ENCODE measurements at regions not wholly inside any gene's neighbourhood (a gene's known extent, or its start where the extent isn't known, plus 50 kb on each side); places are given as distances from the start of the nearest gene placed in this dataset.

GRCh38 chr4:14254252-14254651, 626.7 kb upstream of the BOD1L1 start:
- Histone ChIP-seq H3K79me2 (ENCODE audit: insufficient read depth) (no peaks in the 10 kb centered on the region), H2AFZ (ENCODE audit: low read depth) (no peak overlapping the region), H3K9me3 (no peaks in the 10 kb centered on the region), H3K4me3 (ENCODE audit: low read depth in 2 of 2, low read length in 1 of 2) (no peak overlapping the region), H3F3A (replicated peaks; ENCODE audit: insufficient read depth) (no peaks in the 10 kb centered on the region), H3K4me1 (ENCODE audit: control insufficient read depth in 1 of 2, insufficient read depth in 2 of 2, low read depth in 1 of 2, low read length in 1 of 2) (no peaks in the 10 kb centered on the region), H3K9me2 (no peaks in the 10 kb centered on the region), H3K4me2 (no peak overlapping the region), H3K36me3 (replicated peaks in 1 of 2; ENCODE audit: control insufficient read depth in 1 of 2, insufficient read depth in 2 of 2, low read length in 1 of 2) (no peaks in the 10 kb centered on the region), H3K27me3 (ENCODE audit: insufficient read depth) (no peaks in the 10 kb centered on the region), H3K9ac (no peak overlapping the region), H4K20me1 (ENCODE audit: insufficient read depth) (no peaks in the 10 kb centered on the region), H3K27ac (ENCODE audit: low read depth in 2 of 2, low read length in 1 of 2) (no peak overlapping the region)
- ChIA-PET POLR2A (no interaction called here), CTCF (interaction anchor here (1.0 to 1.1 kb wide), 2 partner anchors 9 to 57 kb away, joined by 4 to 5 read pairs; no protein-coding TSS in a partner anchor)
- DNase-seq = peak; percentile 22
- WGBS (ENCODE audit: low lambda C conversion rate) = 83% methylated on average over 4 of the region's 4 CpGs
- TF ChIP-seq CTCF (IDR thresholded peaks at IDR 0.05) (peak; percentile 65), SMC3 (IDR thresholded peaks at IDR 0.05; ENCODE audit: low read depth, low read length) (peak; percentile 60), FOXM1 (IDR thresholded peaks at IDR 0.05; ENCODE audit: low read depth) (no peak), RAD21 (IDR thresholded peaks at IDR 0.05; ENCODE audit: low read length) (peak; percentile 66)

GRCh38 chr4:14254926-14255325, 627.4 kb upstream of the BOD1L1 start:
- H3F3A ChIP-seq (replicated peaks; ENCODE audit: insufficient read depth) = no peaks in the 10 kb centered on the region
- no peak overlapping the region for H2AFZ ChIP-seq (ENCODE audit: low read depth)
- no peaks in the 10 kb centered on the region for H4K20me1 ChIP-seq (ENCODE audit: insufficient read depth)
- no peak overlapping the region for H3K4me2 ChIP-seq
- CTCF ChIA-PET = interaction anchor here (1.1 kb wide), 1 partner anchor 56 kb away, joined by 4 read pairs; no protein-coding TSS in a partner anchor
- H3K36me3 ChIP-seq (replicated peaks in 1 of 2; ENCODE audit: control insufficient read depth in 1 of 2, insufficient read depth in 2 of 2, low read length in 1 of 2) = no peaks in the 10 kb centered on the region
- 67% methylated on average over 1 of the region's 1 CpG for WGBS (ENCODE audit: low lambda C conversion rate)
- DNase-seq = no peak
- H3K4me1 ChIP-seq (ENCODE audit: control insufficient read depth in 1 of 2, insufficient read depth in 2 of 2, low read depth in 1 of 2, low read length in 1 of 2) = no peaks in the 10 kb centered on the region
- no peaks in the 10 kb centered on the region for H3K79me2 ChIP-seq (ENCODE audit: insufficient read depth)
- POLR2A ChIA-PET = no interaction called here
- H3K4me3 ChIP-seq (ENCODE audit: low read depth in 2 of 2, low read length in 1 of 2) = no peak overlapping the region
- no peaks in the 10 kb centered on the region for H3K9me3 ChIP-seq
- no peak overlapping the region for H3K9ac ChIP-seq
- no peaks in the 10 kb centered on the region for H3K27me3 ChIP-seq (ENCODE audit: insufficient read depth)
- no peaks in the 10 kb centered on the region for H3K9me2 ChIP-seq
- H3K27ac ChIP-seq (ENCODE audit: low read depth in 2 of 2, low read length in 1 of 2) = no peak overlapping the region
- TF ChIP-seq MXI1 (IDR thresholded peaks at IDR 0.05; ENCODE audit: low read depth, low read length) = no peak
- TF ChIP-seq USF1 (IDR thresholded peaks at IDR 0.05; ENCODE audit: borderline replicate concordance, low read depth) = no peak
- TF ChIP-seq EZH2phosphoT487 (IDR thresholded peaks at IDR 0.05; ENCODE audit: borderline replicate concordance, low read depth) = no peak
- no peak for TF ChIP-seq REST (IDR thresholded peaks at IDR 0.05; ENCODE audit: low read depth, low read length)
- TF ChIP-seq FOXJ3 (CRISPR knock-in tag; IDR thresholded peaks at IDR 0.05) = no peak
- no peak for TF ChIP-seq RAD21 (IDR thresholded peaks at IDR 0.05; ENCODE audit: low read length)

All from SK-N-SH (cell line).